ENCODE measurements at regions not wholly inside any gene's neighbourhood (a gene's known extent, or its start where the extent isn't known, plus 50 kb on each side); places are given as distances from the start of the nearest gene placed in this dataset.

DNA sequence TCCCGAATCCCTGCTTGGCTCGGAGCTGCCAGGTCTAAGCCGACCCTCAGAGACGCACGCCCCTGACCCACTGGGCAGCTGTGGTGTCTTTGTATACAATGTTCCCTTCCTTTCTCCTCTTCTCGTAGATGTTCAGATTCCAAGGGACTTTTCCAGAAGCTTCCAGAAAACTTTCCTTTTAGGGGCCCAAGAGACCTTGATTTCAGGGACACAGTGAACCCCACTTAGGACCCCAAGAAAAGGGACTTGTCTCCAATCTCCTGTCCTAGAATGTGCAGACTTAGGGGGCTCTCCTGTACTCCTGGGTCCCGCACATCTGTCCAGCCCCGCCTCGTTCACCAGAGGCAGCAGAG lies 103.5 kb downstream of the EDN3 start:
- TF ChIP-seq CTCF (conservative IDR thresholded peaks at IDR 0.05 in 1 of 2, IDR thresholded peaks at IDR 0.05 in 1 of 2; ENCODE audit: low read depth in 1 of 2, low read length in 2 of 2) (peak in 1 of 2 donors; percentile 7), EZH2 (IDR thresholded peaks at IDR 0.05; ENCODE audit: low read length, missing control alignments) (no peak)

Data from fibroblast of lung (primary cell).